KMS-11 (cell line): ENCODE measurements at regions not wholly inside any gene's neighbourhood (a gene's known extent, or its start where the extent isn't known, plus 50 kb on each side); places are given as distances from the start of the nearest gene placed in this dataset.

Source experiments
- H2AFZ ChIP-seq: fragments of 200-600 bp; sonication (generic); 2 replicates; pipeline ENCODE4 v1.6.1; 2016; ENCODE audit warnings: antibody characterized with exemption, mixed run types, low read depth
- H3K27ac ChIP-seq: fragments of 200-600 bp; sonication (generic); 2 replicates; pipeline ENCODE4 v1.6.1; 2016; ENCODE audit warnings: mild to moderate bottlenecking, mixed run types
- H3K27me3 ChIP-seq: fragments of 200-600 bp; sonication (generic); 2 replicates; pipeline ENCODE4 v1.6.1; 2017; ENCODE audit warnings: mild to moderate bottlenecking, low read depth, mixed run types, moderate library complexity; ENCODE audit not compliant: insufficient read depth
- H3K36me3 ChIP-seq: fragments of 200-600 bp; sonication (generic); 2 replicates; pipeline ENCODE4 v1.6.1; 2017; ENCODE audit warnings: mild to moderate bottlenecking, mixed run types; ENCODE audit not compliant: insufficient read depth
- H3K4me1 ChIP-seq: fragments of 200-600 bp; sonication (generic); 2 replicates; pipeline ENCODE4 v1.6.1; 2016; ENCODE audit warnings: mild to moderate bottlenecking, low read depth, mixed run types; ENCODE audit not compliant: poor library complexity, severe bottlenecking
- H3K4me2 ChIP-seq: fragments of 200-600 bp; sonication (generic); 2 replicates; pipeline ENCODE4 v1.7.0; 2016; ENCODE audit warnings: mild to moderate bottlenecking, mixed run types
- H3K4me3 ChIP-seq: fragments of 200-600 bp; sonication (generic); IDR thresholded peaks from 2 replicates; pipeline ENCODE4 v1.6.1; 2017; ENCODE audit warnings: low read depth, low read length, mixed read lengths; ENCODE audit not compliant: insufficient read depth
- H3K79me2 ChIP-seq: fragments of 200-600 bp; sonication (generic); 2 replicates; pipeline ENCODE4 v1.6.1; 2016; ENCODE audit warnings: low read depth, mixed run types; ENCODE audit not compliant: insufficient read depth
- H3K9ac ChIP-seq: fragments of 200-600 bp; sonication (generic); 2 replicates; pipeline ENCODE4 v1.6.1; 2016; ENCODE audit warnings: mild to moderate bottlenecking, mixed run types
- H4K20me1 ChIP-seq: fragments of 200-600 bp; sonication (generic); 2 replicates; pipeline ENCODE4 v1.6.1; 2016; ENCODE audit warnings: mild to moderate bottlenecking, mixed run types; ENCODE audit not compliant: insufficient read depth
- CTCF ChIP-seq: fragments of 200-600 bp; sonication (generic); conservative IDR thresholded peaks from 2 replicates; pipeline ENCODE4 v1.6.1; 2017; ENCODE audit warnings: low read depth, mild to moderate bottlenecking, antibody characterized with exemption, low read length, moderate library complexity, mixed read lengths

DNA sequence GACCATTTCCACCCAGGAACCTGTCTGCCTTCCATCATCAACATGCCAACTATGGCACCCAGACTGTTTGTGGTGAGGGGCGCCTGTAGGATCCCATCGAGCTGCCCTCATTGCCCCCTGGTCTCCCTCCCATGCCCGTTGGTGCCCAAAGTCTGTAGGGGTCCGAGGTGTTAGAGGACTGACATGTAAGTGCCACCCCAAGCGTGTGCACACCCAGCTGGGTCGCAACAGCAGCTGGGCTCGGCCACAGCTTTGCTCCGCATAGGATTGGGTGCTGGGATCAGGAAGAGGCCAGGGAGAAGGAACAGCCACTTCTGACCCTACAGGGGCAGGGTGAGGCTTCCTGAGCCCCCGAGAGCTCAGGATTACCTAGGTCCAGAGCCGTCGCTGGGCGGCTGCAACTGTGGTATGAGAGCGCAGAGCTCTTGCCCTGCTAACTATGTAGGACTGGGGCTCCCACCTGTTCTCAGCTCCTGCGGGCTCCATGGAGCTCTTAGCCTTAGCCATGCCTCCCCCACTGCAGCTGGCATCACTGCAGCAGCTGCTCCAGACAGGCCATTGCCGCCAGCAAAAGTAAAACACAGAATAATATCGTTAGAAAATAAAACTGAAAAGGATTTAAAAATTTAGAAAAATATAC, 1160.3 kb downstream of the FSTL5 start:
- H3K4me1 ChIP-seq = no peaks in the 10 kb centered on the region
- no peaks in the 10 kb centered on the region for H3K36me3 ChIP-seq
- no peak overlapping the region for H3K27ac ChIP-seq
- TF ChIP-seq CTCF = no peak
- no peak overlapping the region for H3K4me3 ChIP-seq
- H3K9ac ChIP-seq = no peak overlapping the region
- H4K20me1 ChIP-seq = no peaks in the 10 kb centered on the region
- no peak overlapping the region for H2AFZ ChIP-seq
- H3K4me2 ChIP-seq = no peak overlapping the region
- H3K27me3 ChIP-seq = no peaks in the 10 kb centered on the region
- no peaks in the 10 kb centered on the region for H3K79me2 ChIP-seq

- Histone ChIP-seq H4K20me1 (no peaks in the 10 kb centered on the region), H3K9ac (no peak overlapping the region), H3K4me1 (no peaks in the 10 kb centered on the region), H3K79me2 (no peaks in the 10 kb centered on the region), H3K4me3 (no peak overlapping the region), H3K36me3 (no peaks in the 10 kb centered on the region), H3K27ac (no peak overlapping the region), H2AFZ (no peak overlapping the region), H3K27me3 (no peaks in the 10 kb centered on the region), H3K4me2 (no peak overlapping the region)
- no peak for TF ChIP-seq CTCF
Observed at GRCh38 chr4:161005746-161006145, 1158.1 kb downstream of the FSTL5 start.

GRCh38 chr4:161008527-161008926, 1155.3 kb downstream of the FSTL5 start:
- Histone ChIP-seq H3K4me2 (no peak overlapping the region), H3K9ac (no peak overlapping the region), H4K20me1 (no peaks in the 10 kb centered on the region), H3K79me2 (no peaks in the 10 kb centered on the region), H3K4me3 (no peak overlapping the region), H3K4me1 (no peaks in the 10 kb centered on the region), H3K27ac (no peak overlapping the region), H2AFZ (no peak overlapping the region), H3K36me3 (no peaks in the 10 kb centered on the region), H3K27me3 (no peaks in the 10 kb centered on the region)
- TF ChIP-seq CTCF = no peak

GRCh38 chr4:161010227-161010626, 1153.6 kb downstream of the FSTL5 start:
- H3K9ac ChIP-seq = no peak overlapping the region
- no peaks in the 10 kb centered on the region for H3K4me1 ChIP-seq
- H3K4me2 ChIP-seq = no peak overlapping the region
- H4K20me1 ChIP-seq = no peaks in the 10 kb centered on the region
- no peak for TF ChIP-seq CTCF
- H2AFZ ChIP-seq = no peak overlapping the region
- no peaks in the 10 kb centered on the region for H3K36me3 ChIP-seq
- no peaks in the 10 kb centered on the region for H3K27me3 ChIP-seq
- no peak overlapping the region for H3K4me3 ChIP-seq
- H3K27ac ChIP-seq = no peak overlapping the region
- no peaks in the 10 kb centered on the region for H3K79me2 ChIP-seq
